Activated CD8-positive, alpha-beta T cell treated with anti-CD3 and anti-CD28 coated beads, Interleukin-2, amount 10 ng/mL, durations not matched to agents 7 days and 5 days (primary cell): ENCODE measurements at regions not wholly inside any gene's neighbourhood (a gene's known extent, or its start where the extent isn't known, plus 50 kb on each side); places are given as distances from the start of the nearest gene placed in this dataset.

ENCODE experiments used
- ATAC-seq: fragments of 150-1000 bp; cut with Tn5 transposase; one replicate; pipeline ENCODE4 v1.10.0; 2021; ENCODE audit warnings: moderate library complexity
- CTCF ChIA-PET: fragments of 350-600 bp; sonication (Branson Sonifier 250); formaldehyde crosslinking; loops from one replicate; lab custom pipeline; 2021; ENCODE audit warnings: antibody characterized with exemption; lab: Charles Lee
- POLR2A ChIA-PET: fragments of 350-600 bp; sonication (Branson Sonifier 250); formaldehyde crosslinking; loops from one replicate; lab custom pipeline; 2021; ENCODE audit warnings: antibody characterized with exemption; lab: Charles Lee
- DNase-seq: peaks from one replicate; pipeline ENCODE4 v3.0.0-alpha.2; 2020
- H3K27ac Mint-ChIP-seq: one replicate; pipeline ENCODE4 v1.8.0; 2021; ENCODE audit warnings: mild to moderate bottlenecking, mixed read lengths
- H3K27me3 Mint-ChIP-seq: one replicate; pipeline ENCODE4 v1.8.0; 2021; ENCODE audit warnings: low read depth, mixed read lengths
- H3K36me3 Mint-ChIP-seq: one replicate; pipeline ENCODE4 v1.8.0; 2021; ENCODE audit warnings: low read depth, mixed read lengths
- H3K4me1 Mint-ChIP-seq: one replicate; pipeline ENCODE4 v1.8.0; 2021; ENCODE audit warnings: low read depth, mixed read lengths
- H3K4me3 Mint-ChIP-seq: one replicate; pipeline ENCODE4 v1.8.0; 2021; ENCODE audit warnings: mild to moderate bottlenecking, mixed read lengths
- H3K9me3 Mint-ChIP-seq: one replicate; pipeline ENCODE4 v1.8.0; 2022; ENCODE audit warnings: mixed read lengths; ENCODE audit not compliant: insufficient read depth

- DNase-seq (no peak), ATAC-seq (no peak)
- POLR2A ChIA-PET: no interaction called here
- Mint-ChIP-seq H3K4me3 (no peak overlapping the region), H3K27me3 (no peaks in the 10 kb centered on the region), H3K27ac (no peak overlapping the region), H3K4me1 (no peaks in the 10 kb centered on the region), H3K36me3 (no peaks in the 10 kb centered on the region), H3K9me3 (no peaks in the 10 kb centered on the region)
- CTCF ChIA-PET: no interaction called here
These were observed 468.7 kb downstream of the TSHZ3 start for GRCh38 chr19:30880551-30880950.

- Mint-ChIP-seq H3K4me3 (no peak overlapping the region), H3K36me3 (no peaks in the 10 kb centered on the region), H3K9me3 (no peaks in the 10 kb centered on the region), H3K27ac (no peak overlapping the region), H3K4me1 (no peaks in the 10 kb centered on the region), H3K27me3 (no peaks in the 10 kb centered on the region)
- DNase-seq (no peak), ATAC-seq (no peak)
- ChIA-PET POLR2A (no interaction called here), CTCF (no interaction called here)
These were observed 469.1 kb downstream of the TSHZ3 start for GRCh38 chr19:30880151-30880550.

GRCh38 chr19:30879736-30880135, 469.5 kb downstream of the TSHZ3 start:
- Mint-ChIP-seq H3K27ac (no peak overlapping the region), H3K9me3 (no peaks in the 10 kb centered on the region)

GRCh38 chr19:30879225-30879624, 470.0 kb downstream of the TSHZ3 start:
- ChIA-PET CTCF (no interaction called here), POLR2A (no interaction called here)
- H3K4me1 Mint-ChIP-seq: no peaks in the 10 kb centered on the region
- no peaks in the 10 kb centered on the region for H3K9me3 Mint-ChIP-seq
- no peaks in the 10 kb centered on the region for H3K27me3 Mint-ChIP-seq
- no peaks in the 10 kb centered on the region for H3K36me3 Mint-ChIP-seq
- ATAC-seq (no peak), DNase-seq (no peak)
- no peak overlapping the region for H3K27ac Mint-ChIP-seq
- no peak overlapping the region for H3K4me3 Mint-ChIP-seq

More at GRCh38 chr19:30879736-30880135, 469.5 kb downstream of the TSHZ3 start:
- POLR2A ChIA-PET: no interaction called here
- H3K36me3 Mint-ChIP-seq: no peaks in the 10 kb centered on the region
- ATAC-seq: no peak
- H3K27me3 Mint-ChIP-seq: no peaks in the 10 kb centered on the region
- DNase-seq: no peak
- H3K4me1 Mint-ChIP-seq: no peaks in the 10 kb centered on the region
- H3K4me3 Mint-ChIP-seq: no peak overlapping the region
- CTCF ChIA-PET: no interaction called here

- no peak overlapping the region for H3K4me3 Mint-ChIP-seq
These were observed 470.7 kb downstream of the TSHZ3 start for GRCh38 chr19:30878495-30878894.

GRCh38 chr19:30877661-30878113, 471.5 kb downstream of the TSHZ3 start:
- no peaks in the 10 kb centered on the region for H3K27me3 Mint-ChIP-seq
- no peaks in the 10 kb centered on the region for H3K36me3 Mint-ChIP-seq
- CTCF ChIA-PET: no interaction called here
- no peaks in the 10 kb centered on the region for H3K4me1 Mint-ChIP-seq
- POLR2A ChIA-PET: no interaction called here
- no peak overlapping the region for H3K4me3 Mint-ChIP-seq
- H3K9me3 Mint-ChIP-seq: no peaks in the 10 kb centered on the region
- no peak for ATAC-seq
- H3K27ac Mint-ChIP-seq: no peak overlapping the region
- DNase-seq: no peak

More at GRCh38 chr19:30878495-30878894, 470.7 kb downstream of the TSHZ3 start:
- no peak for ATAC-seq
- H3K4me1 Mint-ChIP-seq: no peaks in the 10 kb centered on the region
- H3K9me3 Mint-ChIP-seq: no peaks in the 10 kb centered on the region
- no peaks in the 10 kb centered on the region for H3K36me3 Mint-ChIP-seq
- H3K27me3 Mint-ChIP-seq: no peaks in the 10 kb centered on the region
- ChIA-PET POLR2A (no interaction called here), CTCF (no interaction called here)
- H3K27ac Mint-ChIP-seq: no peak overlapping the region
- no peak for DNase-seq

GRCh38 chr19:30873691-30874090, 475.5 kb downstream of the TSHZ3 start:
- no peak for DNase-seq
- no peaks in the 10 kb centered on the region for H3K9me3 Mint-ChIP-seq
- CTCF ChIA-PET: interaction anchor here (0.7 kb wide), 1 partner anchor 19 kb away, joined by 3 read pairs; no protein-coding TSS in a partner anchor
- ATAC-seq: no peak
- no peaks in the 10 kb centered on the region for H3K4me1 Mint-ChIP-seq
- H3K27me3 Mint-ChIP-seq: no peaks in the 10 kb centered on the region
- no peak overlapping the region for H3K4me3 Mint-ChIP-seq
- H3K27ac Mint-ChIP-seq: no peak overlapping the region
- POLR2A ChIA-PET: interaction anchor here (0.7 kb wide), 1 partner anchor 131 kb away, joined by 3 read pairs; no protein-coding TSS in a partner anchor
- no peaks in the 10 kb centered on the region for H3K36me3 Mint-ChIP-seq

- H3K4me1 Mint-ChIP-seq: no peaks in the 10 kb centered on the region
- DNase-seq (no peak), ATAC-seq (no peak)
- no peak overlapping the region for H3K27ac Mint-ChIP-seq
- H3K9me3 Mint-ChIP-seq: no peaks in the 10 kb centered on the region
- H3K36me3 Mint-ChIP-seq: no peaks in the 10 kb centered on the region
- ChIA-PET CTCF (no interaction called here), POLR2A (no interaction called here)
- no peaks in the 10 kb centered on the region for H3K27me3 Mint-ChIP-seq
- H3K4me3 Mint-ChIP-seq: no peak overlapping the region
These were observed 476.2 kb downstream of the TSHZ3 start for GRCh38 chr19:30873003-30873402.

GRCh38 chr19:30871979-30872378, 477.3 kb downstream of the TSHZ3 start:
- POLR2A ChIA-PET: no interaction called here
- Mint-ChIP-seq H3K4me1 (no peaks in the 10 kb centered on the region), H3K27ac (no peak overlapping the region), H3K27me3 (no peaks in the 10 kb centered on the region), H3K36me3 (no peaks in the 10 kb centered on the region), H3K9me3 (no peaks in the 10 kb centered on the region), H3K4me3 (no peak overlapping the region)
- CTCF ChIA-PET: no interaction called here
- DNase-seq (no peak), ATAC-seq (no peak)

GRCh38 chr19:30870876-30871275, 478.4 kb downstream of the TSHZ3 start:
- Mint-ChIP-seq H3K27me3 (no peaks in the 10 kb centered on the region), H3K4me1 (no peaks in the 10 kb centered on the region), H3K27ac (no peak overlapping the region), H3K36me3 (no peaks in the 10 kb centered on the region), H3K9me3 (no peaks in the 10 kb centered on the region), H3K4me3 (no peak overlapping the region)
- CTCF ChIA-PET: no interaction called here
- DNase-seq (no peak), ATAC-seq (no peak)
- POLR2A ChIA-PET: no interaction called here

GRCh38 chr19:30865511-30865910, 483.7 kb downstream of the TSHZ3 start:
- no peaks in the 10 kb centered on the region for H3K4me1 Mint-ChIP-seq
- H3K27ac Mint-ChIP-seq: no peak overlapping the region
- ChIA-PET CTCF (no interaction called here), POLR2A (no interaction called here)
- no peaks in the 10 kb centered on the region for H3K27me3 Mint-ChIP-seq
- DNase-seq (no peak), ATAC-seq (no peak)
- no peaks in the 10 kb centered on the region for H3K36me3 Mint-ChIP-seq
- H3K9me3 Mint-ChIP-seq: no peaks in the 10 kb centered on the region
- no peak overlapping the region for H3K4me3 Mint-ChIP-seq

- ATAC-seq (no peak), DNase-seq (no peak)
- Mint-ChIP-seq H3K4me3 (no peak overlapping the region), H3K9me3 (no peaks in the 10 kb centered on the region), H3K27ac (no peak overlapping the region), H3K4me1 (no peaks in the 10 kb centered on the region), H3K27me3 (no peaks in the 10 kb centered on the region), H3K36me3 (no peaks in the 10 kb centered on the region)
- ChIA-PET POLR2A (no interaction called here), CTCF (no interaction called here)
These were observed 484.6 kb downstream of the TSHZ3 start for GRCh38 chr19:30864391-30865215.
